GM21737 (cell line): ENCODE measurements at regions not wholly inside any gene's neighbourhood (a gene's known extent, or its start where the extent isn't known, plus 50 kb on each side); places are given as distances from the start of the nearest gene placed in this dataset.
"Not testable (repeated sequence)": the region's sequence is repeated elsewhere in the genome, so short reads cannot be mapped to it uniquely, and the experiment has no call there.

Experiments used
- ATAC-seq: cut with Tn5 transposase; IDR thresholded peaks from one replicate; pipeline ENCODE4 v1.9.1; 2021; ENCODE audit warnings: mild to moderate bottlenecking, moderate library complexity; ENCODE audit not compliant: unreplicated experiment

- no peak for ATAC-seq
Measured at GRCh38 chr4:12499693-12500092, 984.4 kb downstream of the RAB28 start.

DNA sequence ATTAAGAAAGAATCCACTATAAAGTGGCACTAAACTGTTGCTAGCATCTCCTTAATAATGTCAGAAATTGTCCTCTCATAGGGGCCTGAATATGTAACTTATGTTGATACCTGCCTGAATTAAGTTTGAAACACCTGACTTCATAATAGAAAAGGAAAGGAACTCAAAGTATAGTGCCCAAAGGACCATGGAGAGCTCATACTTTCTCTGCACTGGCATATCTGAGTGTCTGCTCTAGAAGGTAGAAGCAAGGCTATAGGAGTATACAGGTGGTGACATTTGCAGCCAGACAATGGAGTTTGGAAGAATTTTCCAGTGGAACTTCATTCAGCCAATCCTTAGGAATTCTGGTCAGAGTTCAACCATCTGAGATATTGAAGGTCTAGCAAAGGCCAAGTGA, 988.9 kb downstream of the RAB28 start:
- ATAC-seq, result no peak

DNA sequence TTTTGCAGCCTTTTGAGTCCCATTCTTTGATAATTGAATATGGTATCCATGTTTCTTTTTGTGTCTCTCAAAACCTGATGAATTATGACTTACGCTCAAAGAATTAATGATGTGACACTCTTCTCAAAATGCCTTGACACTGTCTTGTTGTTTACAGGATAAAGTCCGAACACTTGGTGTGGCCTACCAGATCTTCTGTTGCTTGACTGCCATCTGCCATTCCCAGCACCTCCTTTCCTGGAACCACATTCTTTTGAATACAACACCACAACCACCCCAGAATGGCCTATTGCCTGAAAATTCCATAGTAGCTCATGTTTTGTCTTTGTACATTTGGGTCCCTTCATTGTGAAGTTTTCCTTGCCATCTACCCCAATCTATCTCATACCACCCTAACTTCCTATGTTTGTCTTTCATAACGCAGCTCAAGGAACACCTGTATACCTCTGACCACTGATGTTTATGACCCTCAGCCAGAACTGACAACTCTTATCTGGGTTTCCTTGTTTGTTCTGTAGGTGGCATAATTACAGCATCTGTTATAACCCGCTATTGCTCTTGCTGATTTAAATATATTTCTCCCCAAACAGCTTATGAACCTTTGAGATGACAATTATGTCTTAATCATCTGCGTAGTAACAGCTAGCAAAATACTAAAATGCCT, 991.3 kb downstream of the RAB28 start:
- no peak for ATAC-seq

DNA sequence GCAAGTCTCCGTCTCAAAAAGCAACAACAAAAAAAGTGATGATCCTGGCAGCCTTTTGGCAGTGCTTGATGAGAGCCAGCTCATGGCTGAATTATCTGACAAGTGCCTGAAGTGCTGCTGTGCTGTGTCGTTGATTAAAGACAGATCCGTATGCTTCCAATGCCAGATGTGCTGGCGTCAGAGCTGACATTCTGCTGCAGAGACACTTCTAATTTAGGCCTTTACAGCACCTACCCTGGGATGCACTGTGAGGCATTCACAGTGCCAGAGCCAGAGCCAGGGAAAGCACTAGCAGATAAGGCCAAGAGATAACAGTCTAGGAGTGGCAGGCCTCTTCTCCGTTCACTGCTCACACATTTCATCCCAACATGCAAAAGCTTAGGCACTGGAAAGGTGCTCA, 995.5 kb downstream of the RAB28 start:
- no peak for ATAC-seq

DNA sequence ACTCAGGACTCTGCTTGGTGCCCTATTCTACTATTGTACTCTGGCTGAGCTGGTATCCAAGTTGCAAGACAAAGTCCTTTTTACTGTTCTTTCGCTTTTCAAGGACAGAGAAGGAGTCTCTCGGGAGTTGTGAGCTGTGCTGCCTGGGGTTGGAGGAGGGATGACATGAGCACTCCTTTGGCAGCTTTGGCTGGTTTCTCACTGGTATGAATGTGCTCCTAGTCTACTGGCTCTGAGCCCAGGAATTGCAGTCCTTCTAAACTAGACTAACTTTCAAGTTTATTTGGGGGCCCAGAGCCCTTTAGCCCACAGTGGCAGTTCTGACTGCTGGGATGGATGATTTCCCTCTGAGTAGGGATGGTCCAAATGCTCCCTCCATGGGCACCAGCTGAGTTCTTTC, 997.1 kb downstream of the RAB28 start:
- ATAC-seq, result no peak

GRCh38 chr4:12472087-12472486, 1012.1 kb downstream of the RAB28 start:
- ATAC-seq, result no peak

DNA sequence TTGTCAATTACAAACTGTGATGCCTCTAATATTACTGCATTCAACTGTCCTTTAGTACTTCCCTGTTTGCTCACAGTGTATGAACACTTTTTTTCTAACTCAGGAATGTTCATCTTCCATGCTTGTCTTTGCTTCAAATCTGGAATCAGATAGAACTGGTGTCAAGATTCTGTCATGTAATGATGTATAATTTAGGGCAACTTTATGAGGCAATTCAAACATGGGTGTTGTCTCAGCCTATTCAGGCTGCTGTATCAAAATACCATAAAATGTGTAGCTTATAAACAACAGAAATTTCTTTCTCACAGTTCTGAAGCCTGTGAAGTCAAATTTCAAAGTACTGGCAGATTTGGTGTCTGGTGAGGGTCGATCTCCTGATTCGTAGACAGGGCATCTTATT, 1012.9 kb downstream of the RAB28 start:
- no peak for ATAC-seq

GRCh38 chr4:12461576-12461975, 1022.6 kb downstream of the RAB28 start:
- ATAC-seq, result not testable (repeated sequence)

DNA sequence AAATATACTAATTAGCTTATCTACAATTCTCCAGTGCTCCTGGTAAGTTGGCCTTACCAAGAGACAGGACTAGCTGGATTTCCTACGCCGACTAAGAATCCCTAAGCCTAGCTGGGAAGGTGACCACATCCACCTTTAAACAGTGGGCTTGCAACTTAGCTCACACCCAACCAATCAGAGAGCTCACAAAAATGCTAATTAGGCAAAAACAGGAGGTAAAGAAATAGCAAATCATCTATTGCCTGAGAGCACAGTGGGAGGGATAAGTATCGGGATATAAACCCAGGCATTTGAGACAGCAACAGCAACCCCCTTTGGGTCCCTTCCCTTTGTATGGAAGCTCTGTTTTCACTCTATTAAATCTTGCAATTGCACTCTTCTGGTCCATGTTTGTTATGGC, 1025.0 kb downstream of the RAB28 start:
- no peak for ATAC-seq

DNA sequence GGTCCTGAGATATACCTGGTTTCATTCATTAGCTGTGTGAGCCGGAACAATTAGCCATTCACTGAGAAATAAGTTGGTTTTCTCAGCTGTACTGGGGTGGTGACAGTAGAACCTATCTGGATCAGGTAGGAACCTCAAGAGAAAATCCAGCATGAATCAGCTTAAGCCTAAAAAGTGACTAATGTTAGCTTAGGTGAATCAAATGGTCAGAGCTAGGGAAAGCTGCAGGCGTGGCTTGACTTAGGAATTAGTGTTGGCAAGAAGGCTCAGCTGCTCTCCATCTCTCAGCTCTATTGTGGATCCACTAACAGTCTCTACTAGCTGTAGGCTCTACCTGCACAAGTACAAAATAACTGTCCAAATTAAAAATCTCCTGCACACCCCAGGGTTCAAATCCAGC, 1025.5 kb downstream of the RAB28 start:
- no peak for ATAC-seq

DNA sequence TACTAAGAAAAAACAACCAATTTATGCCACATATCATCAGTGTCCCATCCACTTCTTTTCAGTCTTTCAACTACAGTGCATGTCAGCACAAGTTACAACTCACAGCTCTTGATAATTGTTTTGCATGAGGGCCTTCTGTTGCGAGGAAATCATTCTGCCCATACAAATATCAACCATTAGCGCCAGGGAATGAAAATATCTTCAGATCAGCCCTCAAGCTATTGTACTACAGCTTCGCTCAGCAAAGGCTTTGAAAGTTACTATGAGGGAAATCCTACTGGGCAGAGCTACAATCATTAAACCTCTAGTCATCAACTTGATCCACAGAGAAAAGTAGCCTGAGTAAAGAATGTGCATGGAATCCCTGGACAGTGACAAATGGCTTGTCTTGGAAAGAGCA, 1023.6 kb upstream of the HS3ST1 start:
- no peak for ATAC-seq

GRCh38 chr4:12447451-12447850, 1018.8 kb upstream of the HS3ST1 start:
- ATAC-seq, result no peak

DNA sequence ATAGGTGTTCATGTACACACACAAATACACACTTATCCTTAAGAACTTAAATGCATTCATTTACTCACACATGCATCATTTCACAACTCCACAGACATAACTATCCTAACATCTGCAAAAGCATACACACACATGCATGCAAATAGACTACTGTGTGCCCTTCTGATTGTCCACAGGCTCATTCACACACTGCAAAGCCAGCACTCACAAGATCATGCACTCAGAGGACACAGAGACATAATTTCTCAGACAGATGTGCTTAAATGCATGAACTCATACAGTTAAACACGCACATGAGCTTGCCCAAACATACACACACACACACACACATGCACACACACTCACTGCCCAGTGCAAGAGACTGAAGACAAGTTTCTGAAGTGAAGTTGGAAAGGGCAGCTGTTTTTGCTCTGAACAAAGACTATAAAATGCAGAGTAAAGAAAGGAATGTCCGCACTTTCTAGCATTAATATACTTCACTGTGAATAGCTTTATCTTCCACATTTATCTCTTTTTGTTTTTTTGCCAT, 1018.0 kb upstream of the HS3ST1 start:
- no peak for ATAC-seq

GRCh38 chr4:12446256-12446655, 1017.6 kb upstream of the HS3ST1 start:
- no peak for ATAC-seq

GRCh38 chr4:12445711-12446235, 1017.1 kb upstream of the HS3ST1 start:
- no peak for ATAC-seq

DNA sequence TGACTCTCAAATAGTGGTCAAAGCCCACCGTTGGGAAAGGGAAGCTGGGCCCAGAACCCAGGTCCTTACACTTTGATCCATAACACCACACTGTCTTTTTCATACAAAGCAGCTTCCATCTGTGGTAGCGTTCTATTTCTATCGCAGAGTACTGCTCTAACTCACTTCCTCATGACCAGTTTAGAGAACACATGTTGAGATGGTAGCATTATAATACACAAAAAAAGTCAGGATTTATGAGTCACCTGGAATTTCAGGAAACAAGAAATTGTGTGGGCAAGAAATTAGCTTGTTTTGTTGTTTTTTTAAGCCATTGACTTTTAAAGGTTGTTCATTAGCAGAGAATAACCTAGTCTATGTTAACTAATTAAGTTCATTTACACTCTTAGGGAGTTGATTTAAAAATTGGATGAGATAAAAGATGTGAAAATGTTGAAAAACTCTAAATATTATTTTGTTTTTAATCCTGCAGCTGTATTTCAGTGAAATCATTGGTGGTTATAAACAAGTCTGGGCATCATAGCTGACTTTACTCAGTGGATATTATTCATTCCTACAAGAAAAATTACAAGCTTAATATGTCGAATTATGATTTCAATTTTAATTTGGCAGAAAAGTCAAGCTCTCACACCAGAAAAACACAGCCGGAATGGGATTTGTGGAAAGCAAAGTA, 1011.1 kb upstream of the HS3ST1 start:
- ATAC-seq, result no peak

- not testable (repeated sequence) for ATAC-seq
Measured at GRCh38 chr4:12431259-12431658, 1002.6 kb upstream of the HS3ST1 start.

- no peak for ATAC-seq
Measured at GRCh38 chr4:12421364-12421763, 992.7 kb upstream of the HS3ST1 start.

DNA sequence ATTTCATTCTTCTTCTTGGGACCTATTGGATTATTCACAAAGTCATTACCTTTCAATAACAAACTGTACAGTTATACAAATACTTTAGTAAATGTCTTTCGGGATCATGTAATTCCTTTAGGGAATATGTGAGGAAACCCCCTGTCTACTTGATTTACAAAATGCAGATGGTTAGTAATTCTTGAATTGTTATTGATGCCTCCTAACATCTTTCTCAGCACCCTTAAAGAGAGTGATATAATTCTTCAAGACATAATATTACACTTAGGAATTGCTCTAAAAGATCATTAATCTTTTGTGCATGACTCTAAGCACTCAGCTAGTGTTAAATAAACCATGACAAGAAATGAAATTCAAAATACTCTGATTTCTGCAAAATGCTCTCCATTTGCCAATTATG, 988.1 kb upstream of the HS3ST1 start:
- ATAC-seq, result no peak

GRCh38 chr4:12414181-12414812, 985.6 kb upstream of the HS3ST1 start:
- no peak for ATAC-seq

- ATAC-seq, result no peak
Measured at GRCh38 chr4:12411072-12411471, 982.4 kb upstream of the HS3ST1 start.
